GM19023 (cell line): ENCODE measurements at regions not wholly inside any gene's neighbourhood (a gene's known extent, or its start where the extent isn't known, plus 50 kb on each side); places are given as distances from the start of the nearest gene placed in this dataset.
"Not testable (repeated sequence)": the region's sequence is repeated elsewhere in the genome, so short reads cannot be mapped to it uniquely, and the experiment has no call there.

ENCODE experiments used
- ATAC-seq: cut with Tn5 transposase; IDR thresholded peaks from one replicate; pipeline ENCODE4 v1.9.1; 2021; ENCODE audit warnings: mild to moderate bottlenecking, moderate library complexity; ENCODE audit not compliant: unreplicated experiment

- ATAC-seq = no peak
Measured at GRCh38 chr21:35711213-35711612, 349.1 kb downstream of the SETD4 start.

GRCh38 chr21:35709990-35710389, 350.3 kb downstream of the SETD4 start:
- not testable (repeated sequence) for ATAC-seq

- ATAC-seq = no peak
Measured at GRCh38 chr21:35705888-35706287, 354.4 kb downstream of the SETD4 start.

- ATAC-seq = no peak
Measured at GRCh38 chr21:35705237-35705887, 355.0 kb downstream of the SETD4 start.

- ATAC-seq = no peak
Measured at GRCh38 chr21:35703704-35704103, 356.6 kb downstream of the SETD4 start.

- no peak for ATAC-seq
Measured at GRCh38 chr21:35699361-35699760, 361.0 kb downstream of the SETD4 start.

- ATAC-seq = no peak
Measured at GRCh38 chr21:35697321-35697808, 363.0 kb downstream of the SETD4 start.

- ATAC-seq = no peak
Measured at GRCh38 chr21:35696644-35697043, 363.7 kb downstream of the SETD4 start.

GRCh38 chr21:35692311-35692710, 368.0 kb downstream of the SETD4 start:
- ATAC-seq = no peak

- no peak for ATAC-seq
Measured at GRCh38 chr21:35690436-35690835, 369.9 kb downstream of the SETD4 start.

- ATAC-seq = no peak
Measured at GRCh38 chr21:35686156-35686555, 374.2 kb downstream of the SETD4 start.

GRCh38 chr21:35683664-35684304, 376.5 kb downstream of the SETD4 start:
- no peak for ATAC-seq

- ATAC-seq = no peak
Measured at GRCh38 chr21:35682904-35683549, 377.3 kb downstream of the SETD4 start.

GRCh38 chr21:35681946-35682345, 378.4 kb downstream of the SETD4 start:
- ATAC-seq = no peak

- no peak for ATAC-seq
Measured at GRCh38 chr21:35679076-35679475, 381.2 kb downstream of the SETD4 start.

GRCh38 chr21:35678393-35678792, 381.9 kb downstream of the SETD4 start:
- ATAC-seq = no peak

- ATAC-seq = no peak
Measured at GRCh38 chr21:35677298-35677841, 383.0 kb downstream of the SETD4 start.

- no peak for ATAC-seq
Measured at GRCh38 chr21:35674895-35675470, 385.3 kb downstream of the SETD4 start.

- ATAC-seq = no peak
Measured at GRCh38 chr21:35674091-35674671, 386.1 kb downstream of the SETD4 start.

- no peak for ATAC-seq
Measured at GRCh38 chr21:35672313-35672712, 388.0 kb downstream of the SETD4 start.

- ATAC-seq = no peak
Measured at GRCh38 chr21:35664683-35665082, 395.6 kb downstream of the SETD4 start.
